ENCODE measurements at regions not wholly inside any gene's neighbourhood (a gene's known extent, or its start where the extent isn't known, plus 50 kb on each side); places are given as distances from the start of the nearest gene placed in this dataset.
"Not testable (repeated sequence)": the region's sequence is repeated elsewhere in the genome, so short reads cannot be mapped to it uniquely, and the experiment has no call there.

- DNase-seq (ENCODE audit: low read depth) = peak; percentile 48
Measured at GRCh38 chrY:10627116-10627515, 1099.4 kb downstream of the TSPY10 start.

- not testable (repeated sequence) for DNase-seq (ENCODE audit: low read depth)
Measured at GRCh38 chrY:10648813-10649212, 1121.1 kb downstream of the TSPY10 start.

- not testable (repeated sequence) for DNase-seq (ENCODE audit: low read depth)
Measured at GRCh38 chrY:10657120-10657519, 1129.4 kb downstream of the TSPY10 start.

DNA sequence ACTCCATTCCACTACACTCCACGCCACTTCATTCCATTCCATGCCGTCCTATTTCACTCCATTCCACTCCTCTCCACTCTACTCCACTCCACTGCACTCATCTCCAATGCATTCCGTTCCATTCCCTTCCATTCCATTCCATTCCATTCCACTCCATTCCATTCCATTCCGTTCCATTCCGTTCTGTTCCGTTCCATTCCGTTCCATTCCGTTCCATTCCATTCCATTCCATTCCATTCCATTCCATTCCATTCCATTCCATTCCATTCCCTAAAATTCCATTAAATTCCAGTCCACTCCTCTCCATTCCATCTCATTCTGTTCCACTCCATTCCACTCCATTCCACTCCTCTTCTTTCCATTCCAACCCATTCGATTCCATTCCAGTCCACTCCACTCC, 1139.1 kb downstream of the TSPY10 start:
- no peak for DNase-seq (ENCODE audit: low read depth)

GRCh38 chrY:10686414-10686813, 1158.7 kb downstream of the TSPY10 start:
- DNase-seq (ENCODE audit: low read depth) = no peak

All from CMK (cell line).